ENCODE measurements at regions not wholly inside any gene's neighbourhood (a gene's known extent, or its start where the extent isn't known, plus 50 kb on each side); places are given as distances from the start of the nearest gene placed in this dataset.

DNA sequence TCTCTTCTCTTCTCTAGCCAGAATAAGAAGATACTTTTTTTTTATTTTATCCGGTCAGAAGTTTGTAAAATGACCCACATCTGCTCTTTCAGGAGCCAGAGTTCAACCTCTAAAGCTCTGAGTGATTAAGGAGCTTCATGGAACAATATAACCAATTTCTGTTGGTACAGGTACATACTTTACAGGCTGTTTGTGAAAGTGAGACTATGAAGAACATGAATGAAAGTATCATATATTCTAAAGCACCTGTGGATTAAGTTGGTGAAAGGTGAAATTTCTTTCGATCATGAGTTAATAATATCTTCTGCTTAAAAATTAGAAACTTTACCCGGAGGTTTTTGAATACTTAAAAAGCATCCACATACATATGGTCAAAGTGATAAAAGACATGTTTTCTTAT, 65.2 kb downstream of the DMRT2 start:
- H3K27me3 ChIP-seq: no peaks in the 10 kb centered on the region
- H3K4me3 ChIP-seq: no peak overlapping the region
- FAIRE-seq (no peak), ATAC-seq (no peak), DNase-seq (no peak)
- intact Hi-C loops (cut with DNase I): no loop called here
- 57 to 59% methylated on average over 3 of the region's 3 CpGs for WGBS, 2 donors
- TF ChIP-seq, protein P1, sequence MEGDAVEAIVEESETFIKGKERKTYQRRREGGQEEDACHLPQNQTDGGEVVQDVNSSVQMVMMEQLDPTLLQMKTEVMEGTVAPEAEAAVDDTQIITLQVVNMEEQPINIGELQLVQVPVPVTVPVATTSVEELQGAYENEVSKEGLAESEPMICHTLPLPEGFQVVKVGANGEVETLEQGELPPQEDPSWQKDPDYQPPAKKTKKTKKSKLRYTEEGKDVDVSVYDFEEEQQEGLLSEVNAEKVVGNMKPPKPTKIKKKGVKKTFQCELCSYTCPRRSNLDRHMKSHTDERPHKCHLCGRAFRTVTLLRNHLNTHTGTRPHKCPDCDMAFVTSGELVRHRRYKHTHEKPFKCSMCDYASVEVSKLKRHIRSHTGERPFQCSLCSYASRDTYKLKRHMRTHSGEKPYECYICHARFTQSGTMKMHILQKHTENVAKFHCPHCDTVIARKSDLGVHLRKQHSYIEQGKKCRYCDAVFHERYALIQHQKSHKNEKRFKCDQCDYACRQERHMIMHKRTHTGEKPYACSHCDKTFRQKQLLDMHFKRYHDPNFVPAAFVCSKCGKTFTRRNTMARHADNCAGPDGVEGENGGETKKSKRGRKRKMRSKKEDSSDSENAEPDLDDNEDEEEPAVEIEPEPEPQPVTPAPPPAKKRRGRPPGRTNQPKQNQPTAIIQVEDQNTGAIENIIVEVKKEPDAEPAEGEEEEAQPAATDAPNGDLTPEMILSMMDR (IDR thresholded peaks at IDR 0.05): no peak
- H3K36me3 ChIP-seq: no peaks in the 10 kb centered on the region
- no peak overlapping the region for H3K27ac ChIP-seq
- H3K4me1 ChIP-seq: no peaks in the 10 kb centered on the region
- H3K9me3 ChIP-seq: no peaks in the 10 kb centered on the region

DNA sequence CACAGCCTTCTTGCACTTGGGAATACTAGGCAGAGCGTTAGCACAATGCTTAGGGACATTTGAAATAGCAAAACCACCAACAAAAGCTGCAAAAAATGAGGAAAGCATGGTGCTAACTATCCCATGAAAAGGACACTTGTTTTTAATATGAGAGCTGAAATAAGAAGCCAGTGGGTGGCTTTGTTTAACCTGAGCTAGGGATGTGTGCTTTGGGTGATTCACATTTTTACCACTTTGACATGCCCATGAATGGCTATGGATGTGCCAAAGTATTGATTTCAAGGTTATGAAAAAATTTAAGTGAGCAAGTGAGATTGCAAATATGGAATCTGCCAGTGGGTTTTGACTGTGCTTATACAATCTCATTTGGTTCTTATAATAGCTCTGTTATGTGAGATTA, 67.3 kb downstream of the DMRT2 start:
- Histone ChIP-seq H3K4me1 (no peaks in the 10 kb centered on the region), H3K27ac (no peak overlapping the region), H3K27me3 (no peaks in the 10 kb centered on the region), H3K9me3 (no peaks in the 10 kb centered on the region), H3K4me3 (no peak overlapping the region), H3K36me3 (no peaks in the 10 kb centered on the region)
- DNase-seq (no peak), ATAC-seq (no peak), FAIRE-seq (no peak)
- whole genome bisulfite sequencing, 2 donors: 87 to 88% methylated on average over 1 of the region's 1 CpG
- intact Hi-C loops (cut with DNase I): no loop called here
- TF ChIP-seq, protein P1 (IDR thresholded peaks at IDR 0.05): no peak

DNA sequence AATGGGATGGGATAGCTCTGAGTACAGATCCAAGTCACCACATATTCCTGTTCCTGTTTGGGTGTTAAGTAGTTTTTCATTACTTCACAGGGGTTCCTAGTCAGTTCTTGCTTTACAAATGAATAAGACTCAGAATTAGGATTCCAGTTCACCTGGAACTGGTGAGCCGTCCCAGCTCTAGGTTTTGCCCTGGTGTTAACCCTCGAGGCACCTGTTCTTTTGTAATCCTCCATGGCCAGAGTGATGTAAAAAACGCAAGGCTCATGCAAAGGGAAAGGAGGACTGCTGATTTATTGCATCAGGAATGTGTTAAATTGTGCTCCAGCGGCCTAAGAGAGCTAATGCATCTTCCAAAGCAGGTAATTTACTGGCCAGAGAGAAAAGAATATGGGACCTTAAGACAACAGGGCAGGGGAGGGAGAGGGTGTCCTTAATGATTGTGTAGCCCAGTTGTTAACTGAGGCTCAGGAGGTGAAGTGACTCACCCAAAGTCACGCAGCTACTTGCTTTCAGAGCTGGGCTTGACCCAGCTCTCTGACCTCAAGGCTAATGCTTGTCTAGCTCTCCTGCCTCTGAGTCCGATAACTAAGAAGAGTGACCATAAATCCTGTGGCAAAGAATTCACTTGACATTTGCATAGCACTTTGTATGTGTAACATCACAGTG, 70.5 kb downstream of the DMRT2 start:
- FAIRE-seq: no peak

DNA sequence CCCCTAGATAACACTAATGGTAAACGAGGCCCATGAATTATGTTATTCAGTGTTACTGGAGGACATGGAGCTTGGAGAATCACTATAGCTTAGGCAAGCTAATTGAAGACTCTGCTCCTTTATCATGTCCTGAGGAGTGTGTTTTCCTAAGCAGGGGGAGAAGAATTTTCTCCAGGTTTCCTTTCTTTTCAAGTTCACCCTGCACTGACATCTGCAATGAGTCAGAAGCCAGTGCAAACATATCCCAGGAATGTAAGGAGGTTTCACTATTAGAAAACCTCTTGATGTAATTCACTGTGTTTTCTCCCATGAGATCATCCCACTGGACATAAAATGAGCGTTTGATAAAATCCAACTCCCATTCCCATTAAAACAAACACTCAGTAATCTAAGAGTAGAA, 75.6 kb downstream of the DMRT2 start:
- WGBS, 2 donors: 43 to 44% methylated on average over 2 of the region's 2 CpGs
- H3K27ac ChIP-seq: no peak overlapping the region
- FAIRE-seq: no peak
- TF ChIP-seq, protein P1 (IDR thresholded peaks at IDR 0.05): no peak
- no peak for DNase-seq
- H3K4me1 ChIP-seq: no peaks in the 10 kb centered on the region
- no peak overlapping the region for H3K4me3 ChIP-seq
- H3K27me3 ChIP-seq: no peaks in the 10 kb centered on the region
- peak in 1 of 4 donors; percentile 28 for ATAC-seq
- H3K9me3 ChIP-seq: no peaks in the 10 kb centered on the region
- H3K36me3 ChIP-seq: no peaks in the 10 kb centered on the region
- intact Hi-C loops (cut with DNase I): no loop called here

More for the DNA sequence above, 70.5 kb downstream of the DMRT2 start:
- H3K4me3 ChIP-seq: no peak overlapping the region
- H3K27ac ChIP-seq: no peak overlapping the region
- no peak for DNase-seq
- intact Hi-C loops (cut with DNase I): no loop called here
- H3K36me3 ChIP-seq: no peaks in the 10 kb centered on the region
- no peaks in the 10 kb centered on the region for H3K27me3 ChIP-seq
- no peaks in the 10 kb centered on the region for H3K9me3 ChIP-seq
- H3K4me1 ChIP-seq: no peaks in the 10 kb centered on the region
- no peak for ATAC-seq
- TF ChIP-seq, protein P1 (IDR thresholded peaks at IDR 0.05): no peak
- WGBS, 2 donors: 45 to 60% methylated on average over 6 of the region's 6 CpGs

DNA sequence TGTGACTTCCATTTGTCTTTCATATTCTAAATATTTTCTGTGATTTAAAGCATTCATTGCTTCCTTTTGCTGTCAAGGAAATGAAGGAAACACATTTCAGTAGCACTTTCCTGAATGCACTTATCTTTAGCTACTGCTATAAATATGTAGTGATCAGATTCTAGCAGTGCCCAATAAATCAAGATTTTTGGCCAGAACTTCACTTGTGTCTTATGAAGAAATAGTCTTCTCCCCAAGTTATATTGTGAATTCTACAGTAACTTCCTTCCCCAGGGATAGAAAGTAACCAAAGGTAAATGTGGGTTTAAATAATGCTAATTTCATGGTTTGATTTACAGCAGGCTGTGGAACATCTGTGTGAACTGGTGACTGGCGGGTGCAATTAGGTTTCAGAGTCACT, 77.9 kb downstream of the DMRT2 start:
- Histone ChIP-seq H3K9me3 (no peaks in the 10 kb centered on the region), H3K27ac (no peak overlapping the region), H3K4me1 (no peaks in the 10 kb centered on the region), H3K36me3 (no peaks in the 10 kb centered on the region), H3K4me3 (no peak overlapping the region), H3K27me3 (no peaks in the 10 kb centered on the region)
- intact Hi-C loops (cut with DNase I): no loop called here
- TF ChIP-seq, protein P1 (IDR thresholded peaks at IDR 0.05): no peak
- FAIRE-seq (no peak), DNase-seq (no peak), ATAC-seq (no peak)
- 76 to 81% methylated on average over 1 of the region's 1 CpG for WGBS, 2 donors

Measured in pancreas (tissue), 10 donors.